KMS-11 (cell line): ENCODE measurements at regions not wholly inside any gene's neighbourhood (a gene's known extent, or its start where the extent isn't known, plus 50 kb on each side); places are given as distances from the start of the nearest gene placed in this dataset.
A peak's percentile ranks its signal among the peaks of the same experiment; 100 is the strongest.

Experiments used
- H2AFZ ChIP-seq: fragments of 200-600 bp; sonication (generic); 2 replicates; pipeline ENCODE4 v1.6.1; 2016; ENCODE audit warnings: antibody characterized with exemption, mixed run types, low read depth
- H3K27ac ChIP-seq: fragments of 200-600 bp; sonication (generic); 2 replicates; pipeline ENCODE4 v1.6.1; 2016; ENCODE audit warnings: mild to moderate bottlenecking, mixed run types
- H3K27me3 ChIP-seq: fragments of 200-600 bp; sonication (generic); 2 replicates; pipeline ENCODE4 v1.6.1; 2017; ENCODE audit warnings: mild to moderate bottlenecking, low read depth, mixed run types, moderate library complexity; ENCODE audit not compliant: insufficient read depth
- H3K36me3 ChIP-seq: fragments of 200-600 bp; sonication (generic); 2 replicates; pipeline ENCODE4 v1.6.1; 2017; ENCODE audit warnings: mild to moderate bottlenecking, mixed run types; ENCODE audit not compliant: insufficient read depth
- H3K4me1 ChIP-seq: fragments of 200-600 bp; sonication (generic); 2 replicates; pipeline ENCODE4 v1.6.1; 2016; ENCODE audit warnings: mild to moderate bottlenecking, low read depth, mixed run types; ENCODE audit not compliant: poor library complexity, severe bottlenecking
- H3K4me2 ChIP-seq: fragments of 200-600 bp; sonication (generic); 2 replicates; pipeline ENCODE4 v1.7.0; 2016; ENCODE audit warnings: mild to moderate bottlenecking, mixed run types
- H3K4me3 ChIP-seq: fragments of 200-600 bp; sonication (generic); IDR thresholded peaks from 2 replicates; pipeline ENCODE4 v1.6.1; 2017; ENCODE audit warnings: low read depth, low read length, mixed read lengths; ENCODE audit not compliant: insufficient read depth
- H3K79me2 ChIP-seq: fragments of 200-600 bp; sonication (generic); 2 replicates; pipeline ENCODE4 v1.6.1; 2016; ENCODE audit warnings: low read depth, mixed run types; ENCODE audit not compliant: insufficient read depth
- H3K9ac ChIP-seq: fragments of 200-600 bp; sonication (generic); 2 replicates; pipeline ENCODE4 v1.6.1; 2016; ENCODE audit warnings: mild to moderate bottlenecking, mixed run types
- H4K20me1 ChIP-seq: fragments of 200-600 bp; sonication (generic); 2 replicates; pipeline ENCODE4 v1.6.1; 2016; ENCODE audit warnings: mild to moderate bottlenecking, mixed run types; ENCODE audit not compliant: insufficient read depth
- CTCF ChIP-seq: fragments of 200-600 bp; sonication (generic); conservative IDR thresholded peaks from 2 replicates; pipeline ENCODE4 v1.6.1; 2017; ENCODE audit warnings: low read depth, mild to moderate bottlenecking, antibody characterized with exemption, low read length, moderate library complexity, mixed read lengths

GRCh38 chr2:75801234-75801982 is 90.7 kb upstream of the GCFC2 start:
- TF ChIP-seq CTCF: no peak
- H4K20me1 ChIP-seq: no peaks in the 10 kb centered on the region
- no peaks in the 10 kb centered on the region for H3K36me3 ChIP-seq
- no peaks in the 10 kb centered on the region for H3K27me3 ChIP-seq
- peak overlapping the region; percentile 92 for H3K4me2 ChIP-seq
- peak overlapping the region; percentile 59 for H2AFZ ChIP-seq
- peak overlapping the region; percentile 49; the same call in 1 of the 2 replicates for H3K9ac ChIP-seq
- peak overlapping the region; percentile 94 for H3K27ac ChIP-seq
- peak overlapping the region; percentile 40 for H3K4me3 ChIP-seq
- no peaks in the 10 kb centered on the region for H3K79me2 ChIP-seq
- H3K4me1 ChIP-seq: peaks cover 64% of the 10 kb centered on the region

- H3K27me3 ChIP-seq: no peaks in the 10 kb centered on the region
- H3K4me1 ChIP-seq: peaks cover 64% of the 10 kb centered on the region
- no peak overlapping the region for H3K4me3 ChIP-seq
- H3K36me3 ChIP-seq: no peaks in the 10 kb centered on the region
- TF ChIP-seq CTCF: no peak
- H3K9ac ChIP-seq: peak overlapping the region; percentile 49; the same call in 1 of the 2 replicates
- H2AFZ ChIP-seq: peak overlapping the region; percentile 59; the same call in 1 of the 2 replicates
- H3K79me2 ChIP-seq: no peaks in the 10 kb centered on the region
- H3K4me2 ChIP-seq: peak overlapping the region; percentile 92
- no peaks in the 10 kb centered on the region for H4K20me1 ChIP-seq
- H3K27ac ChIP-seq: peak overlapping the region; percentile 94
These were observed 89.7 kb upstream of the GCFC2 start for GRCh38 chr2:75800456-75800855.

DNA sequence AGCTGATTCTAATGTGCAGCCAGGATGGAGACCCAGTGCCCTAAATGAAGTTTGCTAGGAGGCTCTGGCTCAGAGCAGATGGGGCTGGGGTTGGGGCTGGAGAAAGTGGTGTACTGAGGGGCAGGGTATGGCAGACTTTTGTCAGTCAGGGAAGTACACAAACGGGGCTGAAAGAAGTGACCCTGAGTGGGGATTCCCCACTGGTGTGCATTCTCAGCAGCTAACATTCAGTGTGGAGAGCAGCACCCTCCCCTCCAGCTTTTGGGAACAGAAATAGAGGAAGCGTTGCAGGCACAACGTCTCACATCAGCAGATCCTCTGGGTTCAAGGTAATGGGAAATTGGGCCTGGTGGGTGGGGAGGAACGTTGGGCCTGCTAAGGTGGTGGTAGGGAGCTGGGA is 89.1 kb upstream of the GCFC2 start:
- Histone ChIP-seq H3K9ac (peak overlapping the region; percentile 49; the same call in 1 of the 2 replicates), H3K4me3 (no peak overlapping the region), H3K27ac (peak overlapping the region; percentile 94), H3K4me2 (peak overlapping the region; percentile 92), H3K36me3 (no peaks in the 10 kb centered on the region), H4K20me1 (no peaks in the 10 kb centered on the region), H3K79me2 (no peaks in the 10 kb centered on the region), H3K4me1 (peaks cover 64% of the 10 kb centered on the region), H3K27me3 (no peaks in the 10 kb centered on the region), H2AFZ (peak overlapping the region; percentile 59)
- TF ChIP-seq CTCF: no peak

DNA sequence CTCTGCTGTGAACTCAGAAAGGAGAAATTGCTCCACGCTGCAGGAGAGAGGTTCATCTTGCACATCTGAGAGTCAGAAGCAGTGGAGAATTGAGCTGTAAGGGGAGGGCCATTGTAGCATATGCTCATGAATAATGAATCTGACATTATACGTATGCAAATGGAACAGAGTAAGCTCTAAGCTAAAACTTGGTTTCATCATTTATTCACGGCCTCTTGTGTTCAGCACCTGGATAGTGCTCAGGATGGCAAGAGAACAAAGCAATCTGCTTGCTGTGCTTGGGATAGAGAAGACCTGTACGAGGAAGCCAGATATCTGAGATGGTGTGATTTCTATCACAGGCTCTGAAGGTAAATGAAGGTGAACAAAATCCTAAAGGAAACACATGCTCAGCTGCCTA is 87.9 kb upstream of the GCFC2 start:
- no peak for TF ChIP-seq CTCF

More for the DNA sequence above, 87.9 kb upstream of the GCFC2 start:
- H3K79me2 ChIP-seq: no peaks in the 10 kb centered on the region
- no peaks in the 10 kb centered on the region for H3K36me3 ChIP-seq
- H3K4me1 ChIP-seq: peaks cover 58% of the 10 kb centered on the region
- no peaks in the 10 kb centered on the region for H4K20me1 ChIP-seq
- no peak overlapping the region for H3K4me3 ChIP-seq
- peak overlapping the region; percentile 92; the same call in 1 of the 2 replicates for H3K4me2 ChIP-seq
- H2AFZ ChIP-seq: peak overlapping the region; percentile 59; the same call in 1 of the 2 replicates
- no peak overlapping the region for H3K9ac ChIP-seq
- H3K27me3 ChIP-seq: no peaks in the 10 kb centered on the region
- peak overlapping the region; percentile 94 for H3K27ac ChIP-seq
